GM21723 (cell line): ENCODE measurements at regions not wholly inside any gene's neighbourhood (a gene's known extent, or its start where the extent isn't known, plus 50 kb on each side); places are given as distances from the start of the nearest gene placed in this dataset.
"Not testable (repeated sequence)": the region's sequence is repeated elsewhere in the genome, so short reads cannot be mapped to it uniquely, and the experiment has no call there.

Source experiments
- ATAC-seq: cut with Tn5 transposase; IDR thresholded peaks from one replicate; pipeline ENCODE4 v1.9.1; 2021; ENCODE audit warnings: mild to moderate bottlenecking, moderate library complexity; ENCODE audit not compliant: unreplicated experiment

- no peak for ATAC-seq
Measured at GRCh38 chr21:16113052-16113715, 383.4 kb downstream of the USP25 start.

- no peak for ATAC-seq
Measured at GRCh38 chr21:16115461-16115860, 385.7 kb downstream of the USP25 start.

GRCh38 chr21:16116069-16116468, 386.3 kb downstream of the USP25 start:
- no peak for ATAC-seq

- ATAC-seq = no peak
Measured at GRCh38 chr21:16116798-16117197, 387.0 kb downstream of the USP25 start.

- no peak for ATAC-seq
Measured at GRCh38 chr21:16117331-16117730, 387.5 kb downstream of the USP25 start.

GRCh38 chr21:16117851-16118590, 388.2 kb downstream of the USP25 start:
- ATAC-seq = no peak

GRCh38 chr21:16124378-16125138, 394.8 kb downstream of the USP25 start:
- no peak for ATAC-seq

- ATAC-seq = no peak
Measured at GRCh38 chr21:16125274-16125673, 395.5 kb downstream of the USP25 start.

GRCh38 chr21:16132453-16132852, 402.7 kb downstream of the USP25 start:
- not testable (repeated sequence) for ATAC-seq

GRCh38 chr21:16133248-16133647, 403.5 kb downstream of the USP25 start:
- no peak for ATAC-seq

- ATAC-seq = no peak
Measured at GRCh38 chr21:16134134-16134533, 404.4 kb downstream of the USP25 start.

GRCh38 chr21:16137106-16137505, 407.3 kb downstream of the USP25 start:
- ATAC-seq = no peak

- no peak for ATAC-seq
Measured at GRCh38 chr21:16145052-16145451, 415.3 kb downstream of the USP25 start.

- no peak for ATAC-seq
Measured at GRCh38 chr21:16145479-16145878, 415.7 kb downstream of the USP25 start.

- no peak for ATAC-seq
Measured at GRCh38 chr21:16154321-16154720, 424.5 kb downstream of the USP25 start.

- no peak for ATAC-seq
Measured at GRCh38 chr21:16154951-16155635, 425.3 kb downstream of the USP25 start.

GRCh38 chr21:16156841-16157489, 427.2 kb downstream of the USP25 start:
- ATAC-seq = no peak

GRCh38 chr21:16159213-16159970, 429.6 kb downstream of the USP25 start:
- no peak for ATAC-seq

- no peak for ATAC-seq
Measured at GRCh38 chr21:16159971-16160350, 430.2 kb downstream of the USP25 start.

GRCh38 chr21:16162953-16163352, 433.2 kb downstream of the USP25 start:
- no peak for ATAC-seq
